ENCODE measurements at regions not wholly inside any gene's neighbourhood (a gene's known extent, or its start where the extent isn't known, plus 50 kb on each side); places are given as distances from the start of the nearest gene placed in this dataset.
A peak's percentile ranks its signal among the peaks of the same experiment; 100 is the strongest.

- DNase-seq (ENCODE audit: low spot score): no peak
- intact Hi-C loops (cut with DNase I): no loop called here
- no peak for ATAC-seq
These were observed 355.2 kb downstream of the PCNX1 start for GRCh38 chr14:71262441-71262840.

GRCh38 chr14:71264260-71264659 lies 357.0 kb downstream of the PCNX1 start:
- intact Hi-C loops (cut with DNase I): no loop called here
- DNase-seq (ENCODE audit: low spot score) (no peak), ATAC-seq (no peak)

- intact Hi-C loops (cut with DNase I): no loop called here
- DNase-seq (ENCODE audit: low spot score) (no peak), ATAC-seq (no peak)
These were observed 359.8 kb downstream of the PCNX1 start for GRCh38 chr14:71267007-71267513.

- intact Hi-C loops (cut with DNase I): no loop called here
- no peak for DNase-seq (ENCODE audit: low spot score)
- no peak for ATAC-seq
These were observed 360.4 kb downstream of the PCNX1 start for GRCh38 chr14:71267691-71268090.

- DNase-seq (ENCODE audit: low spot score) (no peak), ATAC-seq (no peak)
- intact Hi-C loops (cut with DNase I): no loop called here
These were observed 362.9 kb downstream of the PCNX1 start for GRCh38 chr14:71270111-71270510.

GRCh38 chr14:71271166-71271945 lies 364.1 kb downstream of the PCNX1 start:
- ATAC-seq (no peak), DNase-seq (ENCODE audit: low spot score) (no peak)
- intact Hi-C loops (cut with DNase I): no loop called here

- intact Hi-C loops (cut with DNase I): no loop called here
- no peak for ATAC-seq
- no peak for DNase-seq (ENCODE audit: low spot score)
These were observed 366.1 kb downstream of the PCNX1 start for GRCh38 chr14:71273366-71273765.

GRCh38 chr14:71284048-71284447 lies 376.8 kb downstream of the PCNX1 start:
- intact Hi-C loops (cut with DNase I): no loop called here
- no peak for DNase-seq (ENCODE audit: low spot score)
- ATAC-seq: no peak

- DNase-seq (ENCODE audit: low spot score): no peak
- ATAC-seq: no peak
- intact Hi-C loops (cut with DNase I): no loop called here
These were observed 378.9 kb downstream of the PCNX1 start for GRCh38 chr14:71286126-71286525.

GRCh38 chr14:71287567-71287966 lies 380.3 kb downstream of the PCNX1 start:
- intact Hi-C loops (cut with DNase I): no loop called here
- DNase-seq (ENCODE audit: low spot score) (no peak), ATAC-seq (no peak)

- ATAC-seq (no peak), DNase-seq (ENCODE audit: low spot score) (no peak)
- intact Hi-C loops (cut with DNase I): no loop called here
These were observed 382.3 kb downstream of the PCNX1 start for GRCh38 chr14:71289536-71289935.

- DNase-seq (ENCODE audit: low spot score) (no peak), ATAC-seq (no peak)
- intact Hi-C loops (cut with DNase I): no loop called here
These were observed 383.0 kb downstream of the PCNX1 start for GRCh38 chr14:71290301-71290700.

- peak; percentile 52 for ATAC-seq
- intact Hi-C loops (cut with DNase I): no loop called here
- DNase-seq (ENCODE audit: low spot score): no peak
These were observed 383.8 kb downstream of the PCNX1 start for GRCh38 chr14:71290960-71291466.

GRCh38 chr14:71296184-71296583 lies 388.9 kb downstream of the PCNX1 start:
- DNase-seq (ENCODE audit: low spot score): no peak
- ATAC-seq: no peak
- intact Hi-C loops (cut with DNase I): no loop called here

GRCh38 chr14:71300566-71301330 lies 393.5 kb downstream of the PCNX1 start:
- ATAC-seq (no peak), DNase-seq (ENCODE audit: low spot score) (no peak)
- intact Hi-C loops (cut with DNase I): no loop called here

- intact Hi-C loops (cut with DNase I): no loop called here
- DNase-seq (ENCODE audit: low spot score) (no peak), ATAC-seq (no peak)
These were observed 394.4 kb downstream of the PCNX1 start for GRCh38 chr14:71301611-71302010.

GRCh38 chr14:71304690-71305089 lies 397.4 kb downstream of the PCNX1 start:
- intact Hi-C loops (cut with DNase I): no loop called here
- no peak for ATAC-seq
- no peak for DNase-seq (ENCODE audit: low spot score)

GRCh38 chr14:71308671-71309070 lies 401.4 kb downstream of the PCNX1 start:
- intact Hi-C loops (cut with DNase I): no loop called here
- DNase-seq (ENCODE audit: low spot score) (no peak), ATAC-seq (no peak)

- DNase-seq (ENCODE audit: low spot score): no peak
- intact Hi-C loops (cut with DNase I): no loop called here
- no peak for ATAC-seq
These were observed 402.5 kb downstream of the PCNX1 start for GRCh38 chr14:71309756-71310155.

- ATAC-seq (no peak), DNase-seq (ENCODE audit: low spot score) (no peak)
- intact Hi-C loops (cut with DNase I): no loop called here
These were observed 403.8 kb downstream of the PCNX1 start for GRCh38 chr14:71311061-71311460.
